HCT116 (cell line): ENCODE measurements at regions not wholly inside any gene's neighbourhood (a gene's known extent, or its start where the extent isn't known, plus 50 kb on each side); places are given as distances from the start of the nearest gene placed in this dataset.

ENCODE experiments used
- ATAC-seq: fragments of 200-7000 bp; cut with Tn5 transposase; 2 replicates; pipeline ENCODE4 v1.9.1; 2020; ENCODE audit warnings: mild to moderate bottlenecking, moderate library complexity
- BruUV-seq: library from RNA; stranded (reverse); fragments of 400-500 nt; replicated peaks from 2 replicates; lab custom pipeline; 2021; lab: Mats Ljungman, UMichigan
- CTCF ChIA-PET: fragments of 300-600 bp; sonication (Branson Sonifier 250); formaldehyde crosslinking; loops from one replicate; lab custom pipeline; 2021; ENCODE audit warnings: antibody characterized with exemption; lab: Charles Lee
- POLR2A ChIA-PET: fragments of 300-600, 350-600 bp; sonication (Branson Sonifier 250); formaldehyde crosslinking; loops from one replicate; lab custom pipeline; 2021; ENCODE audit warnings: antibody characterized with exemption; lab: Charles Lee
- RAD21 ChIA-PET, 2 experiments: fragments of 300-600 bp; sonication (Branson Sonifier 250); formaldehyde crosslinking; loops; one replicate each; lab custom pipeline; 2023; ENCODE audit warnings: low total read pairs in 2 of 2; ENCODE audit not compliant: uncharacterized antibody in 2 of 2, unreplicated experiment in 2 of 2, low non-redundant PET in 1 of 2; lab: Charles Lee
- DNase-seq: peaks from one replicate; pipeline ENCODE4 v3.0.0-alpha.2; 2010; ENCODE audit warnings: low read depth, low spot score
- H2AFZ ChIP-seq: fragments of 200-600 bp; shearing (Covaris generic), sonication (generic); 2 replicates; pipeline ENCODE4 v1.6.1; 2017; ENCODE audit warnings: low read depth, mixed run types, mixed read lengths, antibody characterized with exemption, low read length; ENCODE audit not compliant: poor library complexity, severe bottlenecking
- H3K27ac ChIP-seq: 2 replicates; pipeline ENCODE4 v1.5.1; 2012; ENCODE audit warnings: low read depth, low read length
- H3K27me3 ChIP-seq: fragments of 200-600 bp; sonication (generic); 2 replicates; pipeline ENCODE4 v1.6.1; 2016; ENCODE audit warnings: mixed run types, low read length, mixed read lengths; ENCODE audit not compliant: insufficient read depth
- H3K36me3 ChIP-seq, 2 experiments: fragments of 200-500 bp in 1 of 2; fragments of 200-600 bp in 1 of 2; sonication (Bioruptor generic) in 1 of 2; sonication (generic) in 1 of 2; 2 replicates each; pipeline versions ENCODE4 v1.5.1 to v1.6.1; 2014 to 2016; ENCODE audit warnings: low read length in 2 of 2, inconsistent platforms in 1 of 2, mixed read lengths in 1 of 2, mixed run types in 1 of 2; ENCODE audit not compliant: insufficient read depth in 2 of 2, control insufficient read depth in 1 of 2
- H3K4me1 ChIP-seq, 2 experiments: fragments of 200-600 bp in 1 of 2; sonication (generic) in 1 of 2; 2 replicates each; pipeline versions ENCODE4 v1.5.1 to v1.6.1; 2012 to 2017; ENCODE audit warnings: low read length in 2 of 2, inconsistent platforms in 1 of 2, mild to moderate bottlenecking in 1 of 2, mixed read lengths in 1 of 2, mixed run types in 1 of 2, moderate library complexity in 1 of 2; ENCODE audit not compliant: insufficient read depth in 2 of 2, control insufficient read depth in 1 of 2
- H3K4me2 ChIP-seq: fragments of 200-600 bp; sonication (generic); 2 replicates; pipeline ENCODE4 v1.6.1; 2017; ENCODE audit warnings: mixed run types, low read length, mixed read lengths
- H3K4me3 ChIP-seq, 2 experiments: fragments of 200-600 bp in 1 of 2; sonication (generic) in 1 of 2; replicated peaks in 1 of 2; 2 replicates each; pipeline ENCODE4 v1.5.1; 2011 to 2016; ENCODE audit warnings: low read length in 2 of 2, control low read depth in 1 of 2, low read depth in 1 of 2, mild to moderate bottlenecking in 1 of 2, mixed read lengths in 1 of 2, mixed run types in 1 of 2
- H3K79me2 ChIP-seq: fragments of 200-600 bp; sonication (generic); 2 replicates; pipeline ENCODE4 v1.6.1; 2017; ENCODE audit warnings: mild to moderate bottlenecking, mixed run types, low read length, moderate library complexity, mixed read lengths; ENCODE audit not compliant: insufficient read depth
- H3K9ac ChIP-seq: fragments of 200-600 bp; sonication (generic); 2 replicates; pipeline ENCODE4 v1.6.1; 2016; ENCODE audit warnings: low read length, mixed read lengths
- H3K9me2 ChIP-seq: fragments of 200-600 bp; sonication (generic), shearing (Covaris generic); 2 replicates; pipeline ENCODE4 v1.6.1; 2017; ENCODE audit warnings: mixed run types, mild to moderate bottlenecking, moderate library complexity; ENCODE audit not compliant: insufficient read depth
- H3K9me3 ChIP-seq, 2 experiments: fragments of 200-500 bp in 1 of 2; fragments of 200-600 bp in 1 of 2; sonication (Bioruptor generic) in 1 of 2; sonication (generic) in 1 of 2; 2 replicates each; pipeline ENCODE4 v1.6.1; 2014 to 2017; ENCODE audit warnings: low read length in 2 of 2, mixed read lengths in 2 of 2, inconsistent platforms in 1 of 2, low read depth in 1 of 2, mild to moderate bottlenecking in 1 of 2, mixed run types in 1 of 2, moderate library complexity in 1 of 2; ENCODE audit not compliant: control insufficient read depth in 1 of 2, insufficient read depth in 1 of 2
- H4K20me1 ChIP-seq: fragments of 200-600 bp; sonication (generic), shearing (Covaris generic); 2 replicates; pipeline ENCODE4 v1.6.1; 2017; ENCODE audit warnings: mixed run types, mild to moderate bottlenecking, moderate library complexity; ENCODE audit not compliant: insufficient read depth
- CBX3 ChIP-seq: IDR thresholded peaks from 2 replicates; pipeline ENCODE4 v1.6.1; 2012; ENCODE audit warnings: low read depth
- CEBPB ChIP-seq: IDR thresholded peaks from 2 replicates; pipeline ENCODE4 v1.6.1; 2012; ENCODE audit warnings: low read depth
- EGR1 ChIP-seq: IDR thresholded peaks from 2 replicates; pipeline ENCODE4 v1.6.1; 2012; ENCODE audit warnings: low read depth
- EZH2 ChIP-seq: fragments of 200-600 bp; sonication (generic); IDR thresholded peaks from 2 replicates; pipeline ENCODE4 v1.6.1; 2017; ENCODE audit warnings: antibody characterized with exemption, mixed run types
- FOSL1 ChIP-seq: IDR thresholded peaks from 2 replicates; pipeline ENCODE4 v1.6.1; 2012; ENCODE audit warnings: low read depth
- POLR2A ChIP-seq: IDR thresholded peaks from 2 replicates; pipeline ENCODE4 v1.7.0; 2011; ENCODE audit warnings: borderline replicate concordance; ENCODE audit not compliant: insufficient read depth, insufficient read length; ENCODE audit errors: extremely low read depth
- POLR2AphosphoS5 ChIP-seq: IDR thresholded peaks from 2 replicates; pipeline ENCODE4 v1.6.1; 2011; ENCODE audit warnings: mild to moderate bottlenecking, low read depth, low read length, moderate library complexity
- RAD21 ChIP-seq: IDR thresholded peaks from 2 replicates; pipeline ENCODE4 v1.6.1; 2012; ENCODE audit warnings: low read depth, mild to moderate bottlenecking
- SIN3A ChIP-seq: IDR thresholded peaks from 2 replicates; pipeline ENCODE4 v1.6.1; 2012; ENCODE audit warnings: low read depth
- SP1 ChIP-seq: IDR thresholded peaks from 2 replicates; pipeline ENCODE4 v1.6.1; 2012; ENCODE audit warnings: low read depth
- SRF ChIP-seq: IDR thresholded peaks from 2 replicates; pipeline ENCODE4 v1.6.1; 2012; ENCODE audit warnings: low read depth
- TCF7L2 ChIP-seq: IDR thresholded peaks from 2 replicates; pipeline ENCODE4 v1.7.0; 2011; ENCODE audit warnings: borderline replicate concordance, inconsistent platforms; ENCODE audit not compliant: insufficient read depth, insufficient read length; ENCODE audit errors: extremely low read depth
- YY1 ChIP-seq: IDR thresholded peaks from 2 replicates; pipeline ENCODE4 v1.6.1; 2011; ENCODE audit warnings: low read length, low read depth, moderate library complexity, mild to moderate bottlenecking; ENCODE audit not compliant: insufficient replicate concordance; ENCODE audit errors: extremely low read depth
- ZBTB33 ChIP-seq: IDR thresholded peaks from 2 replicates; pipeline ENCODE4 v1.6.1; 2011; ENCODE audit warnings: mild to moderate bottlenecking, low read length, moderate library complexity; ENCODE audit not compliant: insufficient replicate concordance; ENCODE audit errors: extremely low read depth
- ZFX ChIP-seq: fragments of 450-650 bp; IDR thresholded peaks from 2 replicates; pipeline ENCODE4 v1.6.1; 2017
- ZNF274 ChIP-seq: fragments of 200-500 bp; sonication (Bioruptor generic); IDR thresholded peaks from 2 replicates; pipeline ENCODE4 v1.6.1; 2014; ENCODE audit warnings: mild to moderate bottlenecking, low read depth, low read length, inconsistent platforms
- intact Hi-C: fragments of 100-400 bp; cut with micrococcal nuclease; formaldehyde crosslinking; loops from 2 replicates; pipeline ENCODE4 v1.10.0; 2022
- TF ChIP-seq, protein P1 (sequence below): IDR thresholded peaks from 2 replicates; pipeline ENCODE4 v1.6.1; 2012

DNA sequence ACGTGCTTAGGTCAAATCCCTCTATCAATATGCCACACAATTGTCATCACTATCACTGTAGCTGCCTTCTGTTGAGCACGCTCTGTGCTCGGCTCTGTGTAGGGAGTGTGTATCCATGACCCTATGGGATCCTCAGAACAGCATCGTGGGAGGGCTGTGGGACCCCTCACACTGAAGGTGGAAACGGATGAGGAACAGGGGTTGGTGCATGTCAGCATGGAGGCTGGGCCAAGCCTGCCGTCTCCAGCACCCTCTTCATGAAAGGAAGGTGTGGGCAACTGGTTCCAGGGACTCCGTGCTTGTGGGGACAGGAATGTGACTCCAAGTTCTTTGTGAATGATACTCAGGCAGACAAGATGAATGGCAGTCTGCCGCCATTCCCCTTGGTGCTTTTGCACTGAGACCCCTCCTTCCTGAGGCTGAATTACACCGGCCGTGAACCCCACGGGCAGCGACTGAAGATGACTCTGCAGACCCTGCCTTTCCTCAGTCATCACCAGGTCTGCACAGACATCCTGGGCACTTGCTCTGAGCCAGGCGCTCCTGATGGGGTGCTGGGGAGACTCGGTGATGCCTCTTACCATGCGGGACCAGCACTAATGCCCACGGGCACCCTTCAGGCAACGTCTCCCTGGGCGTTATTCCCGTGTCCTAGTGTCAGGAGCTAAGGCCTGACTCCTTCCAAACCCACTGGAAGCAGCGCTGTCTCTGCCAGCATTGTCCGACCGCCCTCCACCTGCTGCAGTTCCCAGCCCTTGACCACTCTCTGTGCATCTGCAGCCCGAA lies 495.2 kb downstream of the TCERG1L start:
- no TSS peak for BruUV-seq
- Histone ChIP-seq H3K9ac (no peak overlapping the region), H3K27ac (no peak overlapping the region), H3K4me1 (no peaks in the 10 kb centered on the region), H3K27me3 (no peaks in the 10 kb centered on the region), H3K4me3 (no peak overlapping the region), H3K4me2 (no peak overlapping the region), H3K79me2 (no peaks in the 10 kb centered on the region), H3K36me3 (no peaks in the 10 kb centered on the region), H4K20me1 (no peaks in the 10 kb centered on the region), H3K9me3 (no peaks in the 10 kb centered on the region), H2AFZ (no peak overlapping the region), H3K9me2 (no peaks in the 10 kb centered on the region)
- DNase-seq (no peak), ATAC-seq (no peak)
- ChIA-PET POLR2A (no interaction called here), RAD21 (no interaction called here), CTCF (no interaction called here)
- intact Hi-C loops: no loop called here
- no peak for TF ChIP-seq RAD21
- TF ChIP-seq SP1: no peak
- TF ChIP-seq POLR2AphosphoS5: no peak
- TF ChIP-seq, protein P1, sequence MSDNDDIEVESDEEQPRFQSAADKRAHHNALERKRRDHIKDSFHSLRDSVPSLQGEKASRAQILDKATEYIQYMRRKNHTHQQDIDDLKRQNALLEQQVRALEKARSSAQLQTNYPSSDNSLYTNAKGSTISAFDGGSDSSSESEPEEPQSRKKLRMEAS: no peak
- TF ChIP-seq POLR2A: no peak
- no peak for TF ChIP-seq ZNF274

DNA sequence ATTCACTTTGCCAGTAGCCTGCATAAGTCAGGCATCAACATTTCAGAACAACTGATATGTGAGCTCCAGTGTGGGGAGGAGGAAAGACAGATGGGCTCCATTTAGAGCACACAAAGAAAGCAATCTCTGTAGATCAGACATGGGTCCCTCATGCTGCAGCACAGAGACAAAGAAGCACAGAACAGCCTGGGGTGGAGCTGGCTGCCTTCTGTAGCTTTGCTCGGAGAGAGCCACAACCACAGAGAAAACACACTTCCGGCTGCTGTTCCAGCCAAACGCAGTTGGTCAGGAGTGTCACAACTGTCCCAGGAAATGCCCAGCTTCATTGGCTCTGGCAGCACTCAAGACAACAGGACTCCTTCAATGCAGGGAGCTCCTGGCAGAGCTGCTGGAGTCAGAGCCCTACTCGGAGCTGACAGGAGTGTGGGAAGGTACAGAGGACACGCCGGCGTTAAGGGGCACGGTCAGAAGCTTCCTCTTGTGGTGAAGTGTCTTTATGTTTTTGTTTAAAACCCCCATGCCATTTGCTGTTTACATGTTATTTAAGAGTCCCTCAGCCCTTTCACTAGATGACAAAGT lies 494.4 kb downstream of the TCERG1L start:
- H3K9me3 ChIP-seq: no peaks in the 10 kb centered on the region
- H3K4me1 ChIP-seq: no peaks in the 10 kb centered on the region
- ChIA-PET CTCF (no interaction called here), RAD21 (no interaction called here), POLR2A (interaction anchor here (0.7 kb wide), 1 partner anchor 17 kb away, joined by 3 read pairs; no protein-coding TSS in a partner anchor)
- intact Hi-C loops: no loop called here
- H3K9me2 ChIP-seq: no peaks in the 10 kb centered on the region
- no peak for ATAC-seq
- no peak overlapping the region for H3K9ac ChIP-seq
- DNase-seq: no peak
- no TSS peak for BruUV-seq
- no peak overlapping the region for H3K27ac ChIP-seq
- H3K4me3 ChIP-seq: no peak overlapping the region
- H3K36me3 ChIP-seq: no peaks in the 10 kb centered on the region
- TF ChIP-seq, protein P1: no peak
- TF ChIP-seq EGR1 (no peak), YY1 (no peak), SRF (no peak), SP1 (no peak), CEBPB (no peak), CBX3 (no peak), ZBTB33 (no peak), ZNF274 (no peak), SIN3A (no peak), ZFX (no peak), EZH2 (no peak), TCF7L2 (no peak), FOSL1 (no peak)
- H3K4me2 ChIP-seq: no peak overlapping the region
- no peaks in the 10 kb centered on the region for H3K27me3 ChIP-seq
- no peaks in the 10 kb centered on the region for H4K20me1 ChIP-seq
- H2AFZ ChIP-seq: no peak overlapping the region
- no peaks in the 10 kb centered on the region for H3K79me2 ChIP-seq
